Esophagus muscularis mucosa (tissue), 4 donors: ENCODE measurements at regions not wholly inside any gene's neighbourhood (a gene's known extent, or its start where the extent isn't known, plus 50 kb on each side); places are given as distances from the start of the nearest gene placed in this dataset.

Experiments used
- DNase-seq: peaks from one replicate; pipeline ENCODE4 v3.0.0-alpha.2; 2017; ENCODE audit errors: extremely low spot score
- H3K27ac ChIP-seq, 4 donors: fragments of 200-600 bp; sonication (generic); replicated peaks in 1 of 4; 1 replicate in 3 of 4; 2 replicates in 1 of 4; pipeline ENCODE4 v1.5.1; 2016 to 2019; ENCODE audit warnings: mild to moderate bottlenecking in 1 of 4
- H3K27me3 ChIP-seq, 4 donors: fragments of 200-600 bp; sonication (generic); one replicate each; pipeline versions ENCODE4 v1.5.1 to v1.6.0; 2016 to 2019
- H3K36me3 ChIP-seq, 4 donors: fragments of 200-600 bp; sonication (generic); one replicate each; pipeline ENCODE4 v1.5.1; 2016 to 2019
- H3K4me1 ChIP-seq, 4 donors: fragments of 200-600 bp; sonication (generic); one replicate each; pipeline ENCODE4 v1.5.1; 2016 to 2019
- H3K4me3 ChIP-seq, 4 donors: fragments of 200-600 bp; sonication (generic); 1 replicate in 2 of 4; 2 replicates in 2 of 4; pipeline ENCODE4 v1.5.1; 2016 to 2019; ENCODE audit warnings: mild to moderate bottlenecking in 4 of 4, moderate library complexity in 1 of 4
- H3K9me3 ChIP-seq, 4 donors: fragments of 200-600 bp; sonication (generic); 1 replicate in 3 of 4; 2 replicates in 1 of 4; pipeline ENCODE4 v1.5.1; 2016 to 2019
- EP300 ChIP-seq: sonication (generic); formaldehyde crosslinking; IDR thresholded peaks from one replicate; pipeline ENCODE4 v1.6.1; 2017; ENCODE audit warnings: antibody characterized with exemption
- POLR2A ChIP-seq: fragments of 450-650 bp; IDR thresholded peaks from one replicate; pipeline ENCODE4 v1.6.1; 2017; ENCODE audit warnings: antibody characterized with exemption, moderate library complexity, mild to moderate bottlenecking, low read depth
- POLR2AphosphoS5 ChIP-seq, 2 donors: sonication (generic); formaldehyde crosslinking; IDR thresholded peaks; one replicate each; pipeline ENCODE4 v1.6.1; 2017; ENCODE audit warnings: antibody characterized with exemption in 2 of 2
- WGBS: methylation state at CpG from one replicate; pipeline ENCODE4 v1.1.5; 2018; 5-methylcytosine and 5-hydroxymethylcytosine counted together
- intact Hi-C: fragments of 100-400 bp; cut with DNase I; formaldehyde crosslinking; loops from one replicate; pipeline ENCODE4 v1.15.1; 2023
- TF ChIP-seq, protein P1 (sequence below), 3 experiments: fragments of 200-600 bp in 2 of 3; fragments of 450-650 bp in 1 of 3; sonication (generic) in 2 of 3; IDR thresholded peaks; one replicate each; pipeline ENCODE4 v1.5.1; 2017 to 2019; ENCODE audit warnings: antibody characterized with exemption in 3 of 3, mild to moderate bottlenecking in 2 of 3, moderate library complexity in 1 of 3

DNA sequence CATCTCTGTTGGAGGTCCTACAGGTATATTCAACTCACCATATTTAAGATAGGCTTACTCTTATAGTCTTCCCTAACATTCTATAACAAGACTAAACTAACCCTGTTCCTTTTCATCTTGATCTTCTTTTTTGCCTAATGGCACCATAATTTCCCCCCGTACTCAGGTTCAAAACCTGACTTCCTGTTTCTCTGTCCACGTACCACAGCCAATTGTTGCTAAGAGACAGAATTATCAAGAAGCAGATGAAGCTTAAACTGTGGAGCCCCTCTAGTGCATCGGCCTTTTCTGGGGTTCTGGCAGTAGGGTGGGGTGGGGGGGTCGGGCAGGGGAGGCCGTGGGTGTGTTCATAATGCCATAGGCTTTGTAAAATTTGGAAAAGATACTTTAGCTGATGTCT lies 109.2 kb downstream of the EVX1 start:
- no peaks in the 10 kb centered on the region for H3K36me3 ChIP-seq
- 61% methylated on average over 5 of the region's 5 CpGs for WGBS
- intact Hi-C loops = no loop called here
- no peak overlapping the region for H3K4me3 ChIP-seq
- no peak for DNase-seq
- H3K27ac ChIP-seq = no peak overlapping the region
- peaks cover 0 to 4% (median under 1%) of the 10 kb centered on the region in 4 donors for H3K4me1 ChIP-seq
- TF ChIP-seq EP300 (no peak), POLR2AphosphoS5 (IDR thresholded peaks at IDR 0.05) (no peak), POLR2A (no peak)
- TF ChIP-seq, protein P1, sequence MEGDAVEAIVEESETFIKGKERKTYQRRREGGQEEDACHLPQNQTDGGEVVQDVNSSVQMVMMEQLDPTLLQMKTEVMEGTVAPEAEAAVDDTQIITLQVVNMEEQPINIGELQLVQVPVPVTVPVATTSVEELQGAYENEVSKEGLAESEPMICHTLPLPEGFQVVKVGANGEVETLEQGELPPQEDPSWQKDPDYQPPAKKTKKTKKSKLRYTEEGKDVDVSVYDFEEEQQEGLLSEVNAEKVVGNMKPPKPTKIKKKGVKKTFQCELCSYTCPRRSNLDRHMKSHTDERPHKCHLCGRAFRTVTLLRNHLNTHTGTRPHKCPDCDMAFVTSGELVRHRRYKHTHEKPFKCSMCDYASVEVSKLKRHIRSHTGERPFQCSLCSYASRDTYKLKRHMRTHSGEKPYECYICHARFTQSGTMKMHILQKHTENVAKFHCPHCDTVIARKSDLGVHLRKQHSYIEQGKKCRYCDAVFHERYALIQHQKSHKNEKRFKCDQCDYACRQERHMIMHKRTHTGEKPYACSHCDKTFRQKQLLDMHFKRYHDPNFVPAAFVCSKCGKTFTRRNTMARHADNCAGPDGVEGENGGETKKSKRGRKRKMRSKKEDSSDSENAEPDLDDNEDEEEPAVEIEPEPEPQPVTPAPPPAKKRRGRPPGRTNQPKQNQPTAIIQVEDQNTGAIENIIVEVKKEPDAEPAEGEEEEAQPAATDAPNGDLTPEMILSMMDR (IDR thresholded peaks at IDR 0.05) = no peak
- peaks cover 0 to 5% (median 0%) of the 10 kb centered on the region in 4 donors for H3K27me3 ChIP-seq
- no peaks in the 10 kb centered on the region for H3K9me3 ChIP-seq

DNA sequence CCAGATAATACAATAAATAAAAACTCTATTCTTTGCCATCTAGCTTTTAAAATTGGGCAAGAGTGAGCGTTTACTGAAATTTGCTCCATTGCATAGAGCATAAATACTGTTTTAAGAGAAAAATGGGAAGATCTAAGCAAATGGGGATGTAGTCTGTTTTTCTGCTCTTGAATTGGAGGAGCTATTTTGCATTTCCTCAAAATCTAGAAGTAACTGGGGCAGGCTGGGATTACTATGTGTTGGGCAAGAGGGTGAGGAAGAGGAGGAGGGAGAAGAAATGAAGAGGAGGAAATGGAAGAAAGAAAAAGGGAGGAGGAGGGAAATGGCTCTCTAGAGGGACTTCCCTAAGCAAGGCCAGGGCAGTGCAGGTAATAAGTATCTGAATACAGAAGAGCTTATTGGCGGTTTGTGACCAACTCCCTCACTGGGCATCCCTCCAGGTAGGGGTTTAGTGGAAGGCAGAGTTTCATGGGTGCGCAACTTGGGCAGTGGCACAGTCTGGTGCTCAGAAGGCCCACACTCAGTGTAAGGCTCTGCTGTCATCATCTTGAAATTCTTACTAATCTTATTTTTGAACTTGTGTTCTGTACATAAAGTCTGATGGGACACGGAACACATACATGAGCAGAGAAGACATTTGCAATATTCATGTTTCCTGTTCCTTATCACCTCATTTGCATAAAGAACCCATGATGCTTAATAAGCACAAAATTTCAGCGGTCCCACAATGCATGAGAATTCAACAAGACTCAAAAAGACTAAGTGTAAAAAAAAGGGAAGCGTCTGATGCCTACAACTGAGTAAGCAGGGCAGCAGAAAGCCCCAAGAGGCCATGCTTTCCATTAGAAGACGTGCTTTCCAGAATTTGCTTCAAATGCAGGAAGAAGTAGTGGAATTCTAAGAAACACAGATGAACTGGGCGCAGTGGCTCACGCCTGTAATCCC lies 116.9 kb downstream of the EVX1 start:
- DNase-seq = no peak
- Histone ChIP-seq H3K4me3 (no peak overlapping the region), H3K36me3 (no peaks in the 10 kb centered on the region), H3K4me1 (peaks cover 0 to 10% (median 4%) of the 10 kb centered on the region in 4 donors), H3K9me3 (no peaks in the 10 kb centered on the region), H3K27ac (no peak overlapping the region), H3K27me3 (peaks cover 0 to 4% (median 0%) of the 10 kb centered on the region in 4 donors)
- intact Hi-C loops = no loop called here
- 83% methylated on average over 9 of the region's 9 CpGs for WGBS
- TF ChIP-seq EP300 (no peak), POLR2AphosphoS5 (IDR thresholded peaks at IDR 0.05) (no peak), POLR2A (no peak)
- TF ChIP-seq, protein P1 (IDR thresholded peaks at IDR 0.05) = no peak

DNA sequence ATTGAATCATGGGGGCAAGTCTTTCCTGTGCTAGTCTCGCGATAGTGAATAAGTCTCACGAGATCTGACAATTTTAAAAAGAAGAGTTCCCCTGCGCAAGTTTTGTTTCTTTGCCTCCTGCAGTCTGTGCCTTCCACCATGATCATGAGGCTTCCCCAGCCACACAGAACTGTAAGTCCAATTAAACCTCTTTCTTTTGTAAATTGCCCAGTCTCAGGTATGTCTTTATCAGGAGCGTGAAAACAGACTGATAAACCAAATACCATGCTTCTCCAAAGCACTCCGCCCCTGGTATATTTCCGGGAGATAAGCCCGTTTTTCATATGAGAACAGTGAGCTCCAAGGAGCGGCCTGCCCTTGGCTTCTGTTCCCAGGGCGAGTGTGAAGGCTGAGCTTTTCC lies 118.9 kb downstream of the EVX1 start:
- 94% methylated on average over 10 of the region's 10 CpGs for WGBS
- Histone ChIP-seq H3K4me3 (no peak overlapping the region), H3K4me1 (peaks cover 0 to 19% (median 9%) of the 10 kb centered on the region in 4 donors), H3K27me3 (peaks cover 0 to 4% (median 0%) of the 10 kb centered on the region in 4 donors), H3K9me3 (no peaks in the 10 kb centered on the region), H3K27ac (no peak overlapping the region), H3K36me3 (no peaks in the 10 kb centered on the region)
- TF ChIP-seq POLR2A (no peak), POLR2AphosphoS5 (IDR thresholded peaks at IDR 0.05) (no peak), EP300 (no peak)
- TF ChIP-seq, protein P1 (IDR thresholded peaks at IDR 0.05) = no peak
- DNase-seq = no peak
- intact Hi-C loops = no loop called here

DNA sequence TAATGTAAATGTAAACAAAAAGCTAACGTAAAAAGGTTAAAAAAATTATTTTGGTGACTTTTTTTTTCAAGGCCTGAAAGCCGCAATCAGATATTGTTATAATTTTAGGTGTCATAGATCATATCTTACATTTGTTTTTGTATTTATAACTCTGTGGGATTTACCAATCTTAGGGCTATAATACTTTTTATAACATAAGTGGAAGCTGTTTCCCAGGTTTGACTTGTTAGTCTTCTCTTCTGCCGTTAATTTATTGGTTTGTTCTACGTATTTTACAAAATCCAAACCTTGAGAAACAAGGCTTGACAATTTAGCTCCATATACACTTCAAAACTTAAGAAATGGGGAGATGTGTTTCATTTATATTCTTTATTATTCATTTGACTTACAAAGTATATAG lies 119.4 kb downstream of the EVX1 start:
- Histone ChIP-seq H3K4me1 (peaks cover 0 to 19% (median 9%) of the 10 kb centered on the region in 4 donors), H3K4me3 (no peak overlapping the region), H3K27me3 (peaks cover 0 to 2% (median 0%) of the 10 kb centered on the region in 4 donors), H3K36me3 (no peaks in the 10 kb centered on the region), H3K9me3 (no peaks in the 10 kb centered on the region), H3K27ac (no peak overlapping the region)
- no peak for TF ChIP-seq POLR2A
- TF ChIP-seq, protein P1 (IDR thresholded peaks at IDR 0.05) = no peak
- TF ChIP-seq EP300 = no peak
- 87% methylated on average over 4 of the region's 4 CpGs for WGBS
- intact Hi-C loops = no loop called here
- DNase-seq = no peak
